HepG2 (cell line): ENCODE measurements at regions not wholly inside any gene's neighbourhood (a gene's known extent, or its start where the extent isn't known, plus 50 kb on each side); places are given as distances from the start of the nearest gene placed in this dataset.

Experiments
- ATAC-seq: fragments of 200-7000 bp; cut with Tn5 transposase; 3 replicates; pipeline ENCODE4 v1.9.1; 2020; ENCODE audit warnings: mild to moderate bottlenecking, moderate library complexity
- BruUV-seq: library from RNA; stranded (reverse); fragments of 400-500 nt; replicated peaks from 2 replicates; lab custom pipeline; 2021; lab: Mats Ljungman, UMichigan
- CTCF ChIA-PET: fragments of 300-600 bp; formaldehyde crosslinking; extraction: SDS; loops from one replicate; lab custom pipeline; 2021; ENCODE audit warnings: low total read pairs, inconsistent platforms, low intra/inter-chr PET ratio; lab: Yijun Ruan, JAX
- POLR2A ChIA-PET: fragments of 350-600 bp; sonication (Branson Sonifier 250); formaldehyde crosslinking; loops from one replicate; lab custom pipeline; 2020; ENCODE audit warnings: antibody characterized with exemption, inconsistent platforms; lab: Yijun Ruan, JAX
- DNase-seq: peaks from one replicate; pipeline ENCODE4 v3.0.0-alpha.2; 2015; ENCODE audit warnings: low spot score
- FAIRE-seq: peaks from 3 replicates; lab custom pipeline; 2011; peaks lifted over from hg19 to GRCh38; lab: Jason Lieb, UNC
- H2AFZ ChIP-seq: one replicate; pipeline ENCODE4 v1.6.1; 2011; ENCODE audit warnings: low read length, inconsistent platforms
- H3K27ac ChIP-seq: fragments of 300-600 bp; 3 replicates; pipeline ENCODE4 v1.8.0; 2011; ENCODE audit warnings: mixed run types, mild to moderate bottlenecking, mixed read lengths, low read length, inconsistent platforms; ENCODE audit not compliant: insufficient read depth; ENCODE audit errors: extremely low read length
- H3K27me3 ChIP-seq, 2 experiments: fragments of 200-600 bp in 1 of 2; 2 replicates in 1 of 2; 3 replicates in 1 of 2; pipeline versions ENCODE4 v1.6.0 to v1.8.0; 2011; ENCODE audit warnings: low read length in 2 of 2, mild to moderate bottlenecking in 2 of 2, moderate library complexity in 2 of 2, inconsistent platforms in 1 of 2; ENCODE audit not compliant: insufficient read depth in 2 of 2, control insufficient read depth in 1 of 2
- H3K36me3 ChIP-seq, 2 experiments: fragments of 200-600 bp in 1 of 2; replicated peaks in 1 of 2; 2 replicates in 1 of 2; 3 replicates in 1 of 2; pipeline versions ENCODE4 v1.5.1 to v1.8.0; 2011; ENCODE audit warnings: low read length in 2 of 2, inconsistent platforms in 1 of 2; ENCODE audit not compliant: insufficient read depth in 2 of 2, control insufficient read depth in 1 of 2
- H3K4me1 ChIP-seq: 2 replicates; pipeline ENCODE4 v1.5.1; 2012; ENCODE audit warnings: low read length, inconsistent platforms; ENCODE audit not compliant: insufficient read depth
- H3K4me2 ChIP-seq: 2 replicates; pipeline ENCODE4 v1.6.0; 2011; ENCODE audit warnings: low read depth, low read length, inconsistent platforms
- H3K4me3 ChIP-seq, 3 experiments: fragments of 200-600 bp in 1 of 3; sonication (generic), shearing (Covaris generic) in 1 of 3; replicated peaks in 1 of 3; 2 replicates each; pipeline ENCODE4 v1.5.1; 2011 to 2016; ENCODE audit warnings: low read length in 3 of 3, inconsistent platforms in 2 of 3, low read depth in 2 of 3, mild to moderate bottlenecking in 2 of 3, control low read depth in 1 of 3, mixed read lengths in 1 of 3; ENCODE audit not compliant: insufficient read depth in 1 of 3
- H3K79me2 ChIP-seq: one replicate; pipeline ENCODE4 v1.6.1; 2011; ENCODE audit warnings: low read length, inconsistent platforms; ENCODE audit not compliant: insufficient read depth
- H3K9ac ChIP-seq: 2 replicates; pipeline ENCODE4 v1.6.0; 2011; ENCODE audit warnings: mild to moderate bottlenecking, low read depth, low read length, inconsistent platforms; ENCODE audit not compliant: insufficient read depth
- H3K9me3 ChIP-seq: 2 replicates; pipeline ENCODE4 v1.5.1; 2012; ENCODE audit warnings: mild to moderate bottlenecking, low read length
- H4K20me1 ChIP-seq: 2 replicates; pipeline ENCODE4 v1.6.0; 2011; ENCODE audit warnings: inconsistent platforms, mild to moderate bottlenecking, low read length, moderate library complexity; ENCODE audit not compliant: insufficient read depth
- CCAR2 ChIP-seq: fragments of 200-400 bp; formaldehyde crosslinking; optimal IDR thresholded peaks from 2 replicates; pipeline ENCODE3; 2018; ENCODE audit warnings: low read depth, mild to moderate bottlenecking, low read length, moderate library complexity
- ELF4 ChIP-seq: sonication (generic); formaldehyde crosslinking; IDR thresholded peaks from 2 replicates; pipeline ENCODE4 v1.5.0; 2020; ENCODE audit warnings: missing genetic modification reagents, mild to moderate bottlenecking, moderate library complexity, borderline replicate concordance
- KDM5B ChIP-seq: sonication (generic); formaldehyde crosslinking; IDR thresholded peaks from 2 replicates; pipeline ENCODE4 v1.4.0; 2020; ENCODE audit warnings: missing genetic modification reagents, mild to moderate bottlenecking, borderline replicate concordance
- MAFF ChIP-seq: IDR thresholded peaks from 2 replicates; pipeline ENCODE4 v1.6.1; 2011; ENCODE audit warnings: low read depth, low read length, improper control_type of control experiment
- MAFK ChIP-seq, 2 experiments: IDR thresholded peaks in 1 of 2; conservative IDR thresholded peaks in 1 of 2; 2 replicates each; pipeline ENCODE4 v1.6.1; 2011; ENCODE audit warnings: improper control_type of control experiment in 2 of 2, low read length in 2 of 2
- PHF8 ChIP-seq: sonication (generic); formaldehyde crosslinking; IDR thresholded peaks from 2 replicates; pipeline ENCODE4 v1.5.0; 2020; ENCODE audit warnings: missing genetic modification reagents
- SATB2 ChIP-seq: sonication (generic); formaldehyde crosslinking; IDR thresholded peaks from 2 replicates; pipeline ENCODE4 v1.5.0; 2020; ENCODE audit warnings: missing genetic modification reagents
- TOPORS ChIP-seq: sonication (generic); formaldehyde crosslinking; IDR thresholded peaks from 2 replicates; pipeline ENCODE4 v1.8.0; 2023; ENCODE audit warnings: mild to moderate bottlenecking, missing genetic modification reagents
- ZBTB38 ChIP-seq: sonication (generic); formaldehyde crosslinking; IDR thresholded peaks from 2 replicates; pipeline ENCODE4 v1.5.1; 2020; ENCODE audit warnings: mild to moderate bottlenecking, missing genetic modification reagents
- ZHX1 ChIP-seq: sonication (generic); formaldehyde crosslinking; IDR thresholded peaks from 2 replicates; pipeline ENCODE4 v1.8.1; 2022; ENCODE audit warnings: low read depth, mild to moderate bottlenecking, missing genetic modification reagents
- ZNF136 ChIP-seq: sonication (generic); formaldehyde crosslinking; IDR thresholded peaks from 2 replicates; pipeline ENCODE4 v1.8.1; 2022; ENCODE audit warnings: low read depth, mild to moderate bottlenecking, moderate library complexity, missing genetic modification reagents
- ZNF350 ChIP-seq: sonication (generic); formaldehyde crosslinking; IDR thresholded peaks from 2 replicates; pipeline ENCODE4 v1.4.0; 2020; ENCODE audit warnings: mild to moderate bottlenecking, low read depth, missing genetic modification reagents, borderline replicate concordance
- ZNF713 ChIP-seq: sonication (generic); formaldehyde crosslinking; IDR thresholded peaks from 2 replicates; pipeline ENCODE4 v1.4.0; 2020; ENCODE audit warnings: mild to moderate bottlenecking, missing genetic modification reagents
- WGBS: methylation state at CpG from one replicate; pipeline ENCODE4 v1.1.6; 2017; ENCODE audit warnings: low lambda C conversion rate; 5-methylcytosine and 5-hydroxymethylcytosine counted together
- in situ Hi-C: cut with HindIII; loops from 2 replicates; pipeline ENCODE4 v1.10.0; 2017; ENCODE audit warnings: low pct_unique_long_range_greater_than_20kb; ENCODE audit not compliant: extremely low pct_ligation_motif_present
- intact Hi-C: fragments of 100-400 bp; cut with micrococcal nuclease; formaldehyde crosslinking; loops from one replicate; pipeline ENCODE4 v1.10.0; 2022; ENCODE audit not compliant: unreplicated experiment

GRCh38 chr4:27308379-27308778 lies 447.7 kb downstream of the STIM2 start:
- Histone ChIP-seq H3K4me3 (no peak overlapping the region), H3K4me1 (no peaks in the 10 kb centered on the region), H3K27me3 (no peaks in the 10 kb centered on the region), H3K4me2 (no peak overlapping the region), H2AFZ (no peak overlapping the region), H3K79me2 (no peaks in the 10 kb centered on the region), H3K9ac (no peak overlapping the region), H3K36me3 (no peaks in the 10 kb centered on the region), H3K27ac (no peak overlapping the region), H4K20me1 (no peaks in the 10 kb centered on the region), H3K9me3 (no peaks in the 10 kb centered on the region)
- CTCF ChIA-PET = no interaction called here
- no peak for DNase-seq
- BruUV-seq = no TSS peak
- POLR2A ChIA-PET = no interaction called here
- TF ChIP-seq MAFK (conservative IDR thresholded peaks at IDR 0.05 in 1 of 2, IDR thresholded peaks at IDR 0.05 in 1 of 2; ENCODE audit: low read length in 2 of 2) (peak; percentile 66 to 86), MAFF (peak; percentile 77), ZBTB38 (CRISPR knock-in tag) (no peak)
- intact Hi-C loops = no loop called here
- no peak for FAIRE-seq
- under 1% methylated on average over 6 of the region's 6 CpGs for WGBS
- in situ Hi-C loops = no loop called here
- ATAC-seq = no peak

- H3K4me2 ChIP-seq = no peak overlapping the region
- no peaks in the 10 kb centered on the region for H4K20me1 ChIP-seq
- intact Hi-C loops = no loop called here
- H3K9me3 ChIP-seq = no peaks in the 10 kb centered on the region
- TF ChIP-seq ELF4 (no peak), ZHX1 (CRISPR knock-in tag) (no peak), TOPORS (CRISPR knock-in tag) (no peak), KDM5B (no peak), SATB2 (no peak), PHF8 (CRISPR knock-in tag) (no peak), CCAR2 (no peak), ZNF350 (no peak), ZNF713 (no peak), ZNF136 (no peak)
- H3K4me3 ChIP-seq = no peak overlapping the region
- no peaks in the 10 kb centered on the region for H3K79me2 ChIP-seq
- H3K9ac ChIP-seq = no peak overlapping the region
- no peak for FAIRE-seq
- no peak for DNase-seq
- ATAC-seq = no peak
- in situ Hi-C loops = loop anchor here (5.0 kb wide), 1 partner anchor 268 kb away; no protein-coding TSS in a partner anchor
- no peak overlapping the region for H2AFZ ChIP-seq
- H3K4me1 ChIP-seq = no peaks in the 10 kb centered on the region
- no peak overlapping the region for H3K27ac ChIP-seq
- no TSS peak for BruUV-seq
- POLR2A ChIA-PET = no interaction called here
- CTCF ChIA-PET = no interaction called here
- no peaks in the 10 kb centered on the region for H3K36me3 ChIP-seq
- H3K27me3 ChIP-seq = no peaks in the 10 kb centered on the region
Measured at GRCh38 chr4:27315625-27316024, 455.0 kb downstream of the STIM2 start.
